Natural killer cell treated with Interleukin-12 subunit alpha and Interleukin-12 subunit beta and Interleukin-15 and Interleukin-18, amount 100 ng/mL, for 72 hours (primary cell): ENCODE measurements at regions not wholly inside any gene's neighbourhood (a gene's known extent, or its start where the extent isn't known, plus 50 kb on each side); places are given as distances from the start of the nearest gene placed in this dataset.
"Not testable (repeated sequence)": the region's sequence is repeated elsewhere in the genome, so short reads cannot be mapped to it uniquely, and the experiment has no call there.

Experiments
- ATAC-seq, 2 donors: fragments of 150-1000 bp; cut with Tn5 transposase in 1 of 2; sonication (Bioruptor Pico), chemical (Tn5 transposase) in 1 of 2; 2 replicates each; pipeline ENCODE4 v1.10.0; 2021
- DNase-seq: peaks from one replicate; pipeline ENCODE4 v3.0.0; 2022; ENCODE audit warnings: low spot score
- H3K27ac Mint-ChIP-seq, 2 donors: 1 replicate in 1 of 2; 2 replicates in 1 of 2; pipeline ENCODE4 v1.8.0; 2022; ENCODE audit warnings: mixed read lengths in 2 of 2, mild to moderate bottlenecking in 1 of 2, moderate library complexity in 1 of 2
- H3K27me3 Mint-ChIP-seq, 2 donors: 1 replicate in 1 of 2; 2 replicates in 1 of 2; pipeline ENCODE4 v1.8.0; 2022; ENCODE audit warnings: mixed read lengths in 2 of 2
- H3K36me3 Mint-ChIP-seq: one replicate; pipeline ENCODE4 v1.8.0; 2022; ENCODE audit warnings: mixed read lengths
- H3K4me1 Mint-ChIP-seq, 2 donors: 1 replicate in 1 of 2; 2 replicates in 1 of 2; pipeline ENCODE4 v1.8.0; 2022; ENCODE audit warnings: low read depth in 2 of 2, mixed read lengths in 2 of 2, mild to moderate bottlenecking in 1 of 2
- H3K4me3 Mint-ChIP-seq: one replicate; pipeline ENCODE4 v1.8.0; 2022; ENCODE audit warnings: mixed read lengths
- H3K9me3 Mint-ChIP-seq: 2 replicates; pipeline ENCODE4 v1.8.0; 2022; ENCODE audit warnings: mixed read lengths

- not testable (repeated sequence) for H3K4me3 Mint-ChIP-seq, H3K9me3 Mint-ChIP-seq, ATAC-seq, H3K36me3 Mint-ChIP-seq, H3K27me3 Mint-ChIP-seq, DNase-seq, H3K27ac Mint-ChIP-seq, H3K4me1 Mint-ChIP-seq
Measured at GRCh38 chr2:111436411-111436810, 315.7 kb downstream of the BCL2L11 start.

GRCh38 chr2:111437288-111437990, 316.7 kb downstream of the BCL2L11 start:
- peaks cover 9 to 11% of the 10 kb centered on the region in 2 donors for H3K4me1 Mint-ChIP-seq
- not testable (repeated sequence) for H3K27me3 Mint-ChIP-seq, DNase-seq, ATAC-seq, H3K4me3 Mint-ChIP-seq, H3K36me3 Mint-ChIP-seq, H3K27ac Mint-ChIP-seq, H3K9me3 Mint-ChIP-seq

GRCh38 chr2:111438161-111438560, 317.4 kb downstream of the BCL2L11 start:
- ATAC-seq, DNase-seq: not testable (repeated sequence)

GRCh38 chr2:111439237-111439636, 318.5 kb downstream of the BCL2L11 start:
- not testable (repeated sequence) for H3K27me3 Mint-ChIP-seq, DNase-seq, H3K9me3 Mint-ChIP-seq, H3K4me3 Mint-ChIP-seq, H3K36me3 Mint-ChIP-seq, H3K4me1 Mint-ChIP-seq, H3K27ac Mint-ChIP-seq
- peak; percentile 69 to 70 for ATAC-seq

More at GRCh38 chr2:111438161-111438560, 317.4 kb downstream of the BCL2L11 start:
- H3K27ac Mint-ChIP-seq, H3K36me3 Mint-ChIP-seq, H3K4me3 Mint-ChIP-seq, H3K27me3 Mint-ChIP-seq, H3K9me3 Mint-ChIP-seq: not testable (repeated sequence)
- peaks cover 8 to 11% of the 10 kb centered on the region in 2 donors for H3K4me1 Mint-ChIP-seq

GRCh38 chr2:111441614-111442013, 320.9 kb downstream of the BCL2L11 start:
- ATAC-seq (peak; percentile 81 to 87), DNase-seq (peak; percentile 62)
- Mint-ChIP-seq H3K4me3 (peak overlapping the region; percentile 23), H3K27ac (peak overlapping the region; percentile 32 to 56)
- H3K9me3 Mint-ChIP-seq, H3K36me3 Mint-ChIP-seq, H3K4me1 Mint-ChIP-seq, H3K27me3 Mint-ChIP-seq: not testable (repeated sequence)

GRCh38 chr2:111442767-111443454, 322.2 kb downstream of the BCL2L11 start:
- not testable (repeated sequence) for H3K27me3 Mint-ChIP-seq, ATAC-seq, H3K4me3 Mint-ChIP-seq, H3K4me1 Mint-ChIP-seq, H3K9me3 Mint-ChIP-seq, H3K27ac Mint-ChIP-seq, DNase-seq, H3K36me3 Mint-ChIP-seq

- ATAC-seq, H3K27me3 Mint-ChIP-seq, H3K27ac Mint-ChIP-seq, H3K9me3 Mint-ChIP-seq, H3K4me3 Mint-ChIP-seq, H3K4me1 Mint-ChIP-seq, H3K36me3 Mint-ChIP-seq, DNase-seq: not testable (repeated sequence)
Measured at GRCh38 chr2:111444516-111444915, 323.8 kb downstream of the BCL2L11 start.

GRCh38 chr2:111445191-111445929, 324.6 kb downstream of the BCL2L11 start:
- not testable (repeated sequence) for H3K27ac Mint-ChIP-seq, H3K9me3 Mint-ChIP-seq, H3K36me3 Mint-ChIP-seq, H3K4me3 Mint-ChIP-seq, DNase-seq, ATAC-seq, H3K27me3 Mint-ChIP-seq
- H3K4me1 Mint-ChIP-seq, result peaks cover 5 to 11% of the 10 kb centered on the region in 2 donors

GRCh38 chr2:111445941-111446340, 325.2 kb downstream of the BCL2L11 start:
- DNase-seq, ATAC-seq, H3K9me3 Mint-ChIP-seq, H3K4me3 Mint-ChIP-seq, H3K27ac Mint-ChIP-seq, H3K27me3 Mint-ChIP-seq, H3K36me3 Mint-ChIP-seq: not testable (repeated sequence)
- H3K4me1 Mint-ChIP-seq, result peaks cover 5 to 11% of the 10 kb centered on the region in 2 donors

GRCh38 chr2:111447482-111447881, 326.8 kb downstream of the BCL2L11 start:
- DNase-seq, H3K27me3 Mint-ChIP-seq, H3K36me3 Mint-ChIP-seq, H3K27ac Mint-ChIP-seq, ATAC-seq, H3K4me3 Mint-ChIP-seq, H3K9me3 Mint-ChIP-seq, H3K4me1 Mint-ChIP-seq: not testable (repeated sequence)

- not testable (repeated sequence) for H3K27ac Mint-ChIP-seq, H3K4me3 Mint-ChIP-seq, H3K36me3 Mint-ChIP-seq, H3K27me3 Mint-ChIP-seq, H3K9me3 Mint-ChIP-seq, H3K4me1 Mint-ChIP-seq, DNase-seq
- peak in 1 of 2 donors; percentile 54 for ATAC-seq
Measured at GRCh38 chr2:111448796-111449195, 328.1 kb downstream of the BCL2L11 start.

- H3K36me3 Mint-ChIP-seq, H3K27ac Mint-ChIP-seq, DNase-seq, H3K9me3 Mint-ChIP-seq, H3K27me3 Mint-ChIP-seq: not testable (repeated sequence)
- peak overlapping the region; percentile 42 for H3K4me3 Mint-ChIP-seq
- peak; percentile 61 to 80 for ATAC-seq
- peaks cover 0 to 10% of the 10 kb centered on the region in 2 donors for H3K4me1 Mint-ChIP-seq
Measured at GRCh38 chr2:111450526-111450925, 329.8 kb downstream of the BCL2L11 start.

GRCh38 chr2:111451692-111452199, 331.0 kb downstream of the BCL2L11 start:
- peak overlapping the region; percentile 48 for H3K4me3 Mint-ChIP-seq
- not testable (repeated sequence) for H3K36me3 Mint-ChIP-seq, DNase-seq, H3K9me3 Mint-ChIP-seq, H3K27me3 Mint-ChIP-seq, H3K27ac Mint-ChIP-seq
- H3K4me1 Mint-ChIP-seq, result peaks cover 0 to 13% of the 10 kb centered on the region in 2 donors
- peak; percentile 55 to 63 for ATAC-seq

- ATAC-seq, result peak; percentile 77 to 82
- H3K9me3 Mint-ChIP-seq, H3K27ac Mint-ChIP-seq, H3K27me3 Mint-ChIP-seq, DNase-seq, H3K36me3 Mint-ChIP-seq: not testable (repeated sequence)
- Mint-ChIP-seq H3K4me3 (peak overlapping the region; percentile 48), H3K4me1 (peaks cover 0 to 13% of the 10 kb centered on the region in 2 donors)
Measured at GRCh38 chr2:111452208-111452607, 331.5 kb downstream of the BCL2L11 start.
